ENCODE measurements at regions not wholly inside any gene's neighbourhood (a gene's known extent, or its start where the extent isn't known, plus 50 kb on each side); places are given as distances from the start of the nearest gene placed in this dataset.

GRCh38 chr6:19722999-19723398 is 114.2 kb upstream of the ID4 start:
- TF ChIP-seq POLR2A (IDR thresholded peaks at IDR 0.05): no peak
- TF ChIP-seq CTCF (IDR thresholded peaks at IDR 0.05): no peak
- TF ChIP-seq POLR2AphosphoS5 (IDR thresholded peaks at IDR 0.05): no peak
- TF ChIP-seq EP300 (IDR thresholded peaks at IDR 0.05): no peak
